Lower leg skin (tissue), 3 donors: ENCODE measurements at regions not wholly inside any gene's neighbourhood (a gene's known extent, or its start where the extent isn't known, plus 50 kb on each side); places are given as distances from the start of the nearest gene placed in this dataset.
"Not testable (repeated sequence)": the region's sequence is repeated elsewhere in the genome, so short reads cannot be mapped to it uniquely, and the experiment has no call there.

Experiments used
- CTCF ChIP-seq, 3 donors: fragments of 450-650 bp; IDR thresholded peaks; one replicate each; pipeline ENCODE4 v1.5.1; 2016; ENCODE audit warnings: antibody characterized with exemption in 3 of 3, mild to moderate bottlenecking in 3 of 3, moderate library complexity in 2 of 3
- POLR2A ChIP-seq, 2 donors: fragments of 450-650 bp; IDR thresholded peaks; one replicate each; pipeline ENCODE4 v1.6.1; 2016 to 2017; ENCODE audit warnings: antibody characterized with exemption in 2 of 2, mild to moderate bottlenecking in 1 of 2, moderate library complexity in 1 of 2

GRCh38 chr6:150493552-150493951, 106.1 kb upstream of the PLEKHG1 start:
- not testable (repeated sequence) for TF ChIP-seq CTCF, POLR2A (IDR thresholded peaks at IDR 0.05)
